Posterior cingulate gyrus (tissue), 11 donors: ENCODE measurements at regions not wholly inside any gene's neighbourhood (a gene's known extent, or its start where the extent isn't known, plus 50 kb on each side); places are given as distances from the start of the nearest gene placed in this dataset.

Experiments used
- DNase-seq, 10 donors: peaks; one replicate each; pipeline versions ENCODE4 v3.0.0 to v3.0.0-alpha.2; 2020 to 2021; ENCODE audit warnings: mixed read lengths in 3 of 10
- intact Hi-C: fragments of 100-400 bp; cut with DNase I; formaldehyde crosslinking; loops from one replicate; pipeline ENCODE4 v1.15.1; 2023

DNA sequence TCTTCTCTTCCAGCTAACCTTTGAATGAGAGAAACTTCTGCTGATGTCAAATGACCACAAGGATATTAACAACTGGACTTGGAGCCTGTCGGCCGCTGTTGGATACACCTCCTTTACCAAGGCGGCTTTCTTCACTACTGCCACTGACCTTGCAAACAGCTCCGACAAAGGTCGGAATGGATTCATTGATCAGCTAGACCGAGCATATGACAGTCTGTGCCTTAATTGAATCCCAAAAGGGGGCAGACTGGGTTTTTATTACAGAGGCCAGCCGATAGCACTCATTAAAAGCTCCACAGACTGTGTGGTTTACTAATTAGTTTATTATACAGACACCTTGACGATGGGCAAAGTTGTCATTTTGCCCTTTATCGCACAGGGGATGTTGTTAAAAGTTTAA lies 394.5 kb downstream of the RERGL start:
- DNase-seq: no peak
- intact Hi-C loops: no loop called here

- intact Hi-C loops: no loop called here
These were observed 398.6 kb downstream of the RERGL start for GRCh38 chr12:17691369-17691768.

DNA sequence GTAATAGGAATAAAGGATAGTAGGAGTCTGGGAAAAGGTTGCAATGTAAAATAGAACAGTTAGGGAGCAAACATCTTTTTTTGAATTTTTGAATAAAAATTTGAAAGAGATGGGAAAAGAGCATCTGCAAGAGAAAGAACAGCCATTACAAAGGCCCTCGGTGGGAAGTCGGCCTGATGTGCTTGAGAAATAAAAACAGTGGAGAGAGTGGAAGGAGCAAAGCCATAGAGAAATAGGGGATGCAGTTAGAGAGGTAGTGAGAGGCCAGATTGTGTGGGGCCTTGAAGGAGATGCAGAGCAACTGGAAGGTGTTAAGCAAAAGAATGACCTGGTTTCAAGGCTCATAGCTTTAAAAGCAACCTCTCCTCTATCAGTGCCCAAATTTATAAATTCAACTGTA lies 409.8 kb downstream of the RERGL start:
- DNase-seq: peak in 1 of 10 donors; percentile 20
- intact Hi-C loops: no loop called here

More at GRCh38 chr12:17691369-17691768, 398.6 kb downstream of the RERGL start:
- no peak for DNase-seq

DNA sequence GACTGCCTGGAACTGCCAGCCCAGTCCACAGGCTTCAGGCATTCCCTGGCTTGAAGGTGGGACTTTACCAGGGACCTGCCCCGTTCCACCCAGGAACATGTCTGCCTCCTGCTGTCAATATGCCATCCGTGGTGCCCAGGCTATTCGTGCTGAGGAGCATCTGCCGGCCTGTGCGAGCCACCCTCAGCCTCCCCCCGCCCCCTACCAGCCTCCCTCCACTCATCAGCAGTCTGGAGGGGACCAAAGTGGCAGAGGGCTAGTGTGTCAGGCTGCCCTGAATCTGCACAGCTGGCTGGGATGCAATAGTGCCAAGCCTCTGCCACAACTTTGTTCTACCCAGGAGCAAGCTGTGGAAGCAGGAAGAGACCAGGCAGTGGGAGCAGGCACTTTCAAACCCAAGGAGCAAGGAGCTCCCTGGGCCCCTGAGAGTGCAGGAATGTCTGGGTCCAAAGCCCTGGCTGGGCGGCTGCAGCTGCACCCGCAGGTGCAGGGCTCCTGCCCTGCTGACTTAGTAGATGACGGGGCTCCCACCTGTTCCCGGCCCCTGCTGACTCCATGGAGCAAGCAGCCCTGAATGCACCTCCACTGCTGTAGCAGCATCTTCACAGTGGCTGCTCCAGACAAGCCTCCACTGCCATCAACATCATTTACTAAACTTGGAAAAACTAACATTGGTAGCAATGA lies 423.2 kb downstream of the RERGL start:
- DNase-seq: peak in 3 of 10 donors; percentile 51 to 73 (median 63)
- intact Hi-C loops: no loop called here

GRCh38 chr12:17665839-17666238 lies 424.2 kb downstream of the RERGL start:
- DNase-seq: peak in 2 of 10 donors; percentile 40 to 67
- intact Hi-C loops: no loop called here

DNA sequence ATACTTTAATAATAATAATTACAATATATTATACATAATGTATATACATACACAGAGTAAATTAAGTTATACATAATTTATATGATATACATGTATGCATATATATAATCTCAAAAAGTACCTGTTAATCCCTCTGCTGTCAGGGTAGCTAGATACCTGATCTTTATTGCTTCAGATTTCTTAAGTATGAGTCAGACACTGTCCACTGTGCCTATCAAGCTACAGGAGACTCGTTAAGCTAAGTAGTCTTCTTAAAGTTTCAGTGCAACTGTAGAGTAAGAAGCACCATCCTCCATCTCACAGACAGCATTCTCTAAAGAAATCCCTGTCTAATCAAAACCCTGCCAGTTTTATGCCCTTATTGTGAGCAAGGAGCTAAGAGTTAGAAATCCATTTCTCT lies 428.7 kb downstream of the RERGL start:
- DNase-seq: no peak
- intact Hi-C loops: no loop called here

GRCh38 chr12:17652436-17652835 lies 437.6 kb downstream of the RERGL start:
- intact Hi-C loops: no loop called here
- no peak for DNase-seq

DNA sequence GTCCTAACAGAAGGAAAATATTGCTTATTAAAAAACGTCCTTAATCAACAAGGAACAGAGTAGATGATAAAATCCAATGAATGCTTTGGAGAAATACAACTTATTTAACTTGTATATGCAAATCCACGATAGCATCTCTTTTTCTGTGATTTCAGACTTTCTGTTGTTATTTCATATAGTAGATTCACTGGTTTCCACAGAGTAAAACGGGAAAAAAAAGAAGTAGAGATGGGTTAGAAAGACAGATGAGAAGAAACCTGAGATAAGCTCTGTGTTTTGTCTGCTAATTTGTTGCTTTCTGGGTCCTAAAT lies 447.7 kb downstream of the RERGL start:
- intact Hi-C loops: loop anchor here (5.0 kb wide), 1 partner anchor 1255 kb away; no protein-coding TSS in a partner anchor
- no peak for DNase-seq

GRCh38 chr12:17640615-17641014 lies 449.4 kb downstream of the RERGL start:
- intact Hi-C loops: loop anchor here (5.0 kb wide), 1 partner anchor 1253 kb away; no protein-coding TSS in a partner anchor
- no peak for DNase-seq

- intact Hi-C loops: no loop called here
- no peak for DNase-seq
These were observed 471.2 kb downstream of the RERGL start for GRCh38 chr12:17618831-17619230.

- no peak for DNase-seq
- intact Hi-C loops: no loop called here
These were observed 480.3 kb downstream of the RERGL start for GRCh38 chr12:17609701-17610100.

DNA sequence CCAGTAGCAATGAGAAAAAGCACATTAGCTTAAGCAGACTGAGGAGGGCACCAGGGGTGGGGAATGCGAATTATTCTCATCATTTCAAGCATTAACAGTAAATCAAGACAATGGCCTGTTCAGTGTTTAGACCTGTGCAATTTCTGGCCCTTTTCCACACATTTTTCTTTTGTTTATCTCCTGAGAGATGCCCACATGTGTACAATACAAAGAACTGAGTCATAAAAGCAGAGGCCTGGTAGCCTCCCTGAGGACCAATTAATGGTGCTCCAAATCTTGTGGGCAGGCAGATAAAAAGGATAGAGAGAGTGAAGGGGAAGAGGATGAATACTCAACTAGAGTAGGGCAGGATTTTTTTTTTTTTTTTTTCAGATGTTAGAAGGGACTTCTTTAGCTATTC lies 480.8 kb downstream of the RERGL start:
- intact Hi-C loops: no loop called here
- DNase-seq: no peak

- no peak for DNase-seq
- intact Hi-C loops: no loop called here
These were observed 494.9 kb downstream of the RERGL start for GRCh38 chr12:17595111-17595510.

- intact Hi-C loops: no loop called here
- DNase-seq: no peak
These were observed 496.1 kb downstream of the RERGL start for GRCh38 chr12:17593715-17594406.

GRCh38 chr12:17592472-17592871 lies 497.5 kb downstream of the RERGL start:
- intact Hi-C loops: no loop called here
- no peak for DNase-seq

DNA sequence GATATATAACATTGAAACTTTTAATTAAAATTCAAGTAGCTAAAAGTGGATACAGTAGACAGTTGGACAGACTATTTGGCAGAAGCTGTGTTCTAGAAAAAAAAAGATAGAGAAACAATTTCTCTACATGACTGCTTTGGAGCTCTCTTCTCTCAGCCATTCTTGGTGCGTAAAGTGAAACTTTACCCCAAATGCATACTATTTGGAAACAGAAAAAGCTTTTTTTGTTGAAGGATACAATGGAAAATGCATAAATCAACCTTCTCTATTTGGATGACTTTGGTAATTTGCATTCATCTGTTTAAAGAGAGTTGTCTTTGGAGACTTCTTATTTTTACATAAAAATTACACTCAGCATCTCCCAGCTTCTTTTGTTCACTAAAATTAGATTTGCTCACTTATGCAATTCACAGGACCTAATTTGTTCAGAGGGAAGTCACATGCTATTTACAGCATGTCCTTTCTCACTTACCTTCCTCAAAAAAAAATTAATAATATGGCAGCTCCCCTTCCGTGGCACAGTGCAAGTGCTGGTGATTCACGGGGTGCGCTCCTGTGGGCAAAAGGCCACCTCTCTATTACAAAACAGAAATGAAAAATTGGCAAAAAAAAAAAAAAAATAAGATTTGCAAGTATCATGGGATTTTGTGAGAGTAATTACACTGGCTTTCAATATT lies 498.9 kb downstream of the RERGL start:
- intact Hi-C loops: no loop called here
- no peak for DNase-seq

DNA sequence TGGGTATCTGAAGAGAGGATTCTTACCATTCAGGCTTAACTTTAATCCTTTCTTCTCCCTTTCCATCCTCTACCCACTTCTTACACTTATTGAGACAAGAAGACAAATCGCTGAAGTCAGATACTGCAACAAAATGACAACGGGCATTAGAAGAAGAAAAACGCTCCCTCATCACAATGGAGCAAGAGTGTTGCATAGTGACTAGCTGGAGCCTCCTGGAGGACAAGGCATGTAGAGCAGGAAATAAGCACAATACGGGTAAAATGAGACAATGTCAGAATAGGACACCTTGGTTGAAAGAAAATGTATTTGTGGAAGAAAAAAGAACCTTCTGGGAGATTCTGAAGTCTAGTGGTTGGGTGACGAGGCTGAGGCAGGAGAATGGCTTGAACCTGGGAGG lies 501.0 kb downstream of the RERGL start:
- no peak for DNase-seq
- intact Hi-C loops: no loop called here

GRCh38 chr12:17579205-17580026 lies 510.6 kb downstream of the RERGL start:
- intact Hi-C loops: no loop called here
- peak in 1 of 10 donors; percentile 18 for DNase-seq

- intact Hi-C loops: no loop called here
- no peak for DNase-seq
These were observed 512.6 kb downstream of the RERGL start for GRCh38 chr12:17577405-17577804.

GRCh38 chr12:17572250-17572649 lies 517.7 kb downstream of the RERGL start:
- intact Hi-C loops: no loop called here
- DNase-seq: no peak

GRCh38 chr12:17571047-17571446 lies 518.9 kb downstream of the RERGL start:
- DNase-seq: no peak
- intact Hi-C loops: no loop called here
